Neural cell (in vitro differentiated cells): ENCODE measurements at regions not wholly inside any gene's neighbourhood (a gene's known extent, or its start where the extent isn't known, plus 50 kb on each side); places are given as distances from the start of the nearest gene placed in this dataset.

Source experiments
- MXI1 ChIP-seq: fragments of 450-650 bp; conservative IDR thresholded peaks from 2 replicates; pipeline ENCODE4 v1.6.1; 2014; ENCODE audit warnings: antibody characterized with exemption, mild to moderate bottlenecking; ENCODE audit not compliant: poor library complexity, severe bottlenecking
- TAF1 ChIP-seq: IDR thresholded peaks from 2 replicates; pipeline ENCODE4 v1.6.1; 2012; ENCODE audit warnings: low read depth
- TF ChIP-seq, protein P1 (sequence below): fragments of 450-650 bp; IDR thresholded peaks from 2 replicates; pipeline ENCODE4 v1.5.1; 2014; ENCODE audit warnings: antibody characterized with exemption, mild to moderate bottlenecking, moderate library complexity; ENCODE audit not compliant: poor library complexity, severe bottlenecking
- TF ChIP-seq, protein P2 (sequence below): IDR thresholded peaks from 2 replicates; pipeline ENCODE4 v1.6.1; 2012; ENCODE audit warnings: borderline replicate concordance

DNA sequence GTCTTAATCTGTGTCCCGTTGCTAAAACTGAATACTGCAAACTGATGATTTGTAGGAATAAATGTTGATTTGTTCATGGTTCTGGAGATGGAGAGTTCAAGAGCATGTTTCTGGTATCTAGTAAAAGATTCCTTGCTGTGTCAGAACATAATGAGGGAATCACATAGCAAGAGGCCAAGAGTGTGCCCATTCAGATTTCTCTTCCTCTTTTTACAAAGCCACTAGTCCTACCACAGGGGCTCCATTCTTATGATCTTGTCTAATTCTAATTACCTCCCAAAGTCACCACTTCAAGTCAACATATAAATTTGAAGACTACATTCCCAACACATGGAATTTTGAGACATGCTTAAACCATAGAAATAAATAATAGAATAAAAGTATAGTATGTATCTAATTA is 608.8 kb upstream of the EPHA5 start:
- TF ChIP-seq, protein P1, sequence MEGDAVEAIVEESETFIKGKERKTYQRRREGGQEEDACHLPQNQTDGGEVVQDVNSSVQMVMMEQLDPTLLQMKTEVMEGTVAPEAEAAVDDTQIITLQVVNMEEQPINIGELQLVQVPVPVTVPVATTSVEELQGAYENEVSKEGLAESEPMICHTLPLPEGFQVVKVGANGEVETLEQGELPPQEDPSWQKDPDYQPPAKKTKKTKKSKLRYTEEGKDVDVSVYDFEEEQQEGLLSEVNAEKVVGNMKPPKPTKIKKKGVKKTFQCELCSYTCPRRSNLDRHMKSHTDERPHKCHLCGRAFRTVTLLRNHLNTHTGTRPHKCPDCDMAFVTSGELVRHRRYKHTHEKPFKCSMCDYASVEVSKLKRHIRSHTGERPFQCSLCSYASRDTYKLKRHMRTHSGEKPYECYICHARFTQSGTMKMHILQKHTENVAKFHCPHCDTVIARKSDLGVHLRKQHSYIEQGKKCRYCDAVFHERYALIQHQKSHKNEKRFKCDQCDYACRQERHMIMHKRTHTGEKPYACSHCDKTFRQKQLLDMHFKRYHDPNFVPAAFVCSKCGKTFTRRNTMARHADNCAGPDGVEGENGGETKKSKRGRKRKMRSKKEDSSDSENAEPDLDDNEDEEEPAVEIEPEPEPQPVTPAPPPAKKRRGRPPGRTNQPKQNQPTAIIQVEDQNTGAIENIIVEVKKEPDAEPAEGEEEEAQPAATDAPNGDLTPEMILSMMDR: no peak
- TF ChIP-seq TAF1 (no peak), MXI1 (no peak)
- TF ChIP-seq, protein P2, sequence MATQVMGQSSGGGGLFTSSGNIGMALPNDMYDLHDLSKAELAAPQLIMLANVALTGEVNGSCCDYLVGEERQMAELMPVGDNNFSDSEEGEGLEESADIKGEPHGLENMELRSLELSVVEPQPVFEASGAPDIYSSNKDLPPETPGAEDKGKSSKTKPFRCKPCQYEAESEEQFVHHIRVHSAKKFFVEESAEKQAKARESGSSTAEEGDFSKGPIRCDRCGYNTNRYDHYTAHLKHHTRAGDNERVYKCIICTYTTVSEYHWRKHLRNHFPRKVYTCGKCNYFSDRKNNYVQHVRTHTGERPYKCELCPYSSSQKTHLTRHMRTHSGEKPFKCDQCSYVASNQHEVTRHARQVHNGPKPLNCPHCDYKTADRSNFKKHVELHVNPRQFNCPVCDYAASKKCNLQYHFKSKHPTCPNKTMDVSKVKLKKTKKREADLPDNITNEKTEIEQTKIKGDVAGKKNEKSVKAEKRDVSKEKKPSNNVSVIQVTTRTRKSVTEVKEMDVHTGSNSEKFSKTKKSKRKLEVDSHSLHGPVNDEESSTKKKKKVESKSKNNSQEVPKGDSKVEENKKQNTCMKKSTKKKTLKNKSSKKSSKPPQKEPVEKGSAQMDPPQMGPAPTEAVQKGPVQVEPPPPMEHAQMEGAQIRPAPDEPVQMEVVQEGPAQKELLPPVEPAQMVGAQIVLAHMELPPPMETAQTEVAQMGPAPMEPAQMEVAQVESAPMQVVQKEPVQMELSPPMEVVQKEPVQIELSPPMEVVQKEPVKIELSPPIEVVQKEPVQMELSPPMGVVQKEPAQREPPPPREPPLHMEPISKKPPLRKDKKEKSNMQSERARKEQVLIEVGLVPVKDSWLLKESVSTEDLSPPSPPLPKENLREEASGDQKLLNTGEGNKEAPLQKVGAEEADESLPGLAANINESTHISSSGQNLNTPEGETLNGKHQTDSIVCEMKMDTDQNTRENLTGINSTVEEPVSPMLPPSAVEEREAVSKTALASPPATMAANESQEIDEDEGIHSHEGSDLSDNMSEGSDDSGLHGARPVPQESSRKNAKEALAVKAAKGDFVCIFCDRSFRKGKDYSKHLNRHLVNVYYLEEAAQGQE: no peak
